OCI-LY1 (cell line): ENCODE measurements at regions not wholly inside any gene's neighbourhood (a gene's known extent, or its start where the extent isn't known, plus 50 kb on each side); places are given as distances from the start of the nearest gene placed in this dataset.

Source experiments
- EZH2 ChIP-seq: fragments of 200-600 bp; sonication (generic), shearing (Covaris generic); IDR thresholded peaks from 2 replicates; pipeline ENCODE4 v1.8.0; 2017; ENCODE audit warnings: borderline replicate concordance, mixed run types, mild to moderate bottlenecking, antibody characterized with exemption, low read length, moderate library complexity, mixed read lengths
- TF ChIP-seq, protein P1 (sequence below): fragments of 200-600 bp; sonication (generic), shearing (Covaris generic); IDR thresholded peaks from 2 replicates; pipeline ENCODE4 v1.5.1; 2017; ENCODE audit warnings: mild to moderate bottlenecking, antibody characterized with exemption, low read length, moderate library complexity, mixed read lengths

DNA sequence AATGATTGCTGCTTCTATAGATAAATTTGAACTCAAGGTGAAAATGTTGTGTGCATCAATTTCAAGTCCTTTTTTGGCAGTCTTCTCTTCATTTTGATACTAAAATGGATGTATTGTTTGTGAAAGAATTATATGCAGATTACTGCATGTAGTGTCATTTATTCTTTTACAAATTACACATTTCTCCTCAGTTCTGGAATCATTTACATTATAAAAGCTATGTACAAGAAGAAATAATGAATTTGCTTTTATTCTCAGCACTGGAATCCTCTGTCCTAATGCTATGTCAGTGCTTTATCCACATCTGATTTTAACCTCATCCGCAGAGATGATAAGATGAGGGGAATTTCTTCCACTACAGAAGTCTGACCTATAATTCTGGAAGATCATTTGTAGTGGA, 220.8 kb upstream of the UBE2E3 start:
- TF ChIP-seq, protein P1, sequence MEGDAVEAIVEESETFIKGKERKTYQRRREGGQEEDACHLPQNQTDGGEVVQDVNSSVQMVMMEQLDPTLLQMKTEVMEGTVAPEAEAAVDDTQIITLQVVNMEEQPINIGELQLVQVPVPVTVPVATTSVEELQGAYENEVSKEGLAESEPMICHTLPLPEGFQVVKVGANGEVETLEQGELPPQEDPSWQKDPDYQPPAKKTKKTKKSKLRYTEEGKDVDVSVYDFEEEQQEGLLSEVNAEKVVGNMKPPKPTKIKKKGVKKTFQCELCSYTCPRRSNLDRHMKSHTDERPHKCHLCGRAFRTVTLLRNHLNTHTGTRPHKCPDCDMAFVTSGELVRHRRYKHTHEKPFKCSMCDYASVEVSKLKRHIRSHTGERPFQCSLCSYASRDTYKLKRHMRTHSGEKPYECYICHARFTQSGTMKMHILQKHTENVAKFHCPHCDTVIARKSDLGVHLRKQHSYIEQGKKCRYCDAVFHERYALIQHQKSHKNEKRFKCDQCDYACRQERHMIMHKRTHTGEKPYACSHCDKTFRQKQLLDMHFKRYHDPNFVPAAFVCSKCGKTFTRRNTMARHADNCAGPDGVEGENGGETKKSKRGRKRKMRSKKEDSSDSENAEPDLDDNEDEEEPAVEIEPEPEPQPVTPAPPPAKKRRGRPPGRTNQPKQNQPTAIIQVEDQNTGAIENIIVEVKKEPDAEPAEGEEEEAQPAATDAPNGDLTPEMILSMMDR: no peak
- TF ChIP-seq EZH2: no peak
